ENCODE measurements at regions not wholly inside any gene's neighbourhood (a gene's known extent, or its start where the extent isn't known, plus 50 kb on each side); places are given as distances from the start of the nearest gene placed in this dataset.

DNA sequence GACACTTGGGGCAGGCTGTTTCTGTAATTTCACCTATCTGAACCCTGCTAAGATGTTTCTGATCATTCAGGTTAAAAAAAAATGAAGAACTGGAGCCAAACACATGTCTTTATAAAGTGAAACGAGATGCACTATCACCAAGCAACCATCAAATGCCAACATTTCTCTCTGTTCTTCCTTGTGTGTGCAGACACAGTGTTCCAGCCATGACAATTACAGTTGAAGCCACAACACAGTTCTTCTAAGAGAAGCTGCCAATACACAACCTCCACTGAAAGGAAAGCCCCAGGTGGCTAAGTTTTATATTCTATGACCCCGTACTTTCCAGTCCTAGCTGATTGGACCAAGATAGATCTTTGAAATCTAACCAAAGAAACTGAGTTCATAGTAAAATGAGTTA lies 181.8 kb downstream of the RAD51AP2 start:
- no peak for DNase-seq (ENCODE audit: low spot score)
- TF ChIP-seq, protein P1, sequence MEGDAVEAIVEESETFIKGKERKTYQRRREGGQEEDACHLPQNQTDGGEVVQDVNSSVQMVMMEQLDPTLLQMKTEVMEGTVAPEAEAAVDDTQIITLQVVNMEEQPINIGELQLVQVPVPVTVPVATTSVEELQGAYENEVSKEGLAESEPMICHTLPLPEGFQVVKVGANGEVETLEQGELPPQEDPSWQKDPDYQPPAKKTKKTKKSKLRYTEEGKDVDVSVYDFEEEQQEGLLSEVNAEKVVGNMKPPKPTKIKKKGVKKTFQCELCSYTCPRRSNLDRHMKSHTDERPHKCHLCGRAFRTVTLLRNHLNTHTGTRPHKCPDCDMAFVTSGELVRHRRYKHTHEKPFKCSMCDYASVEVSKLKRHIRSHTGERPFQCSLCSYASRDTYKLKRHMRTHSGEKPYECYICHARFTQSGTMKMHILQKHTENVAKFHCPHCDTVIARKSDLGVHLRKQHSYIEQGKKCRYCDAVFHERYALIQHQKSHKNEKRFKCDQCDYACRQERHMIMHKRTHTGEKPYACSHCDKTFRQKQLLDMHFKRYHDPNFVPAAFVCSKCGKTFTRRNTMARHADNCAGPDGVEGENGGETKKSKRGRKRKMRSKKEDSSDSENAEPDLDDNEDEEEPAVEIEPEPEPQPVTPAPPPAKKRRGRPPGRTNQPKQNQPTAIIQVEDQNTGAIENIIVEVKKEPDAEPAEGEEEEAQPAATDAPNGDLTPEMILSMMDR (IDR thresholded peaks at IDR 0.05; ENCODE audit: extremely low read depth, missing control alignments): no peak

GRCh38 chr2:17334300-17334699 lies 183.9 kb downstream of the RAD51AP2 start:
- TF ChIP-seq, protein P1 (IDR thresholded peaks at IDR 0.05; ENCODE audit: extremely low read depth, missing control alignments): no peak
- DNase-seq (ENCODE audit: low spot score): no peak

- TF ChIP-seq, protein P1 (IDR thresholded peaks at IDR 0.05; ENCODE audit: extremely low read depth, missing control alignments): no peak
- no peak for DNase-seq (ENCODE audit: low spot score)
These were observed 186.6 kb downstream of the RAD51AP2 start for GRCh38 chr2:17331636-17332035.

DNA sequence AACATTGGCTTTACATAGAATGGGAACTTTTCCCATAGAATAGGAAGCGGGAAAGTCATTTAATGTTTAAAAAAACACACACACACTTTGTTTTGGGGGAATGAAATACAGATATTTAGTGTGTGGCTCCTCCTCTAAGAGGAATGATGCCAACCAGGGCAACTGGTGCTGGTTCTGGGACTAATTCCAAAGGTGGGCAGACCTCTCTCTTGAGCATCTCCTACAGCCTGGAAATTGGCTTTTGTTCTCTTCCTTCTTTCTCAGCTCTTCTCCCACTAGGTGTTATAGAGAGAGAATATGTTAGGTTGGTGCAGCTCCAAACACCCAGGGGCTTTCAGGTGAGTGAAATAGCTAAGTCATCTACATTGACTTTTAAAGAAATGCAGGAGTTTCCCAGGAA lies 190.1 kb downstream of the RAD51AP2 start:
- TF ChIP-seq, protein P1 (IDR thresholded peaks at IDR 0.05; ENCODE audit: extremely low read depth, missing control alignments): no peak
- DNase-seq (ENCODE audit: low spot score): no peak

DNA sequence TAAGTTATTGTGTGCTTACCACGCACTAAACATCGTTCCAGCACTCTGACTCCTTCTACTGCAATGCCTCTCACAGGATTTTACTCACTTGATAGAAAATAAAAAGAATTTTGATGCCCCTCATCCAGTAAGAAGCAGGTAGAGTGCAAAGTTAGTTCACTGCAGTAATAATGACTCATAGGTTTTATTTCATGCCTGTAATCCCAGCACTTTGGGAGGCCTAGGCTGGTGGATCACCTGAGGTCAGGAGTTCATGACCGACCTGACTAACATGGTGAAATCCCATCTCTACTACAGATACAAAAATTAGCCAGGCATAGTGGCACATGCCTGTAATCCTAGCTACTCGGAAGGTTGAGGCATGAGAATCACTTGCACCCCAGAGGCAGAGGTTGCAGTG lies 190.6 kb downstream of the RAD51AP2 start:
- no peak for DNase-seq (ENCODE audit: low spot score)

DNA sequence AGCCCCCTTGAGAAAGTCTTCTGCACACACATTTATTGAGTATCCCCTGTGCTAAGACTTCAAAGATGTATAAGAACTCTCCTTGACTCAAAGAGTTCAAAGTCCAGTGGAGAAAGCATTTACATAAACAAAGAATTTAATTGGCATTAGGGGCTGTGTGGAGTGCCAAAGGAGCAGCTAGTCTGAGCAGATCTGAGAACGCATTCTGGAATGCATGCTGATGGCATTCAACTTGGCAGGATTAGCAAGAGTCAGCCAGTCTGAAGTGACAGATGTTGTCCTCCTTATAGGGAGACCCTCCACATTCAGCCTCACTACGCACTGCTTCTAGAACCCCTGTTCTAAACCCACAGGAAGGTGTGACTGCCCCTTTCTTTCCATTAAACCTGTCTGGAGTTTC lies 191.5 kb downstream of the RAD51AP2 start:
- TF ChIP-seq, protein P1 (IDR thresholded peaks at IDR 0.05; ENCODE audit: extremely low read depth, missing control alignments): no peak
- DNase-seq (ENCODE audit: low spot score): no peak

More for the DNA sequence above, 190.6 kb downstream of the RAD51AP2 start:
- TF ChIP-seq, protein P1 (IDR thresholded peaks at IDR 0.05; ENCODE audit: extremely low read depth, missing control alignments): no peak

DNA sequence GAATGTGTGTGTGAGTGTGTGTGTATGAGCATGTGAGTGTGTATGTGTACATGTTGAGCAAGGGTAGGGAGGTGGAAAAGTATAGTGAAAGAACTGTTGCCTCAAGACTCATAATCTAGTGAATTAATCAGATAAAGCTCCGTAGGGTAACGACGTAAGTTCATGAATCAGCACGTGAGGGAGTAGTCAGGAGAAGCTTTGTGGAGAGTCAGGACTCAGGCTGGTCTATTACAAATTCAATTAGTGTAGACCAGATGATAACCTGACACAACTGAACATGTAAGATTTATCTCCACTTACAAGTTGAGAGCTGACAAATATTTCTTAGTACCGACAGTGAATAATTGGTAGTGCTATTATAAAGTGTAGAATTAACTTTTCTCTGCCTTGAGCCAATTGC lies 194.5 kb downstream of the RAD51AP2 start:
- TF ChIP-seq, protein P1 (IDR thresholded peaks at IDR 0.05; ENCODE audit: extremely low read depth, missing control alignments): no peak
- no peak for DNase-seq (ENCODE audit: low spot score)

Measured in GM20000 (cell line).